K562 (cell line): ENCODE measurements at regions not wholly inside any gene's neighbourhood (a gene's known extent, or its start where the extent isn't known, plus 50 kb on each side); places are given as distances from the start of the nearest gene placed in this dataset.

Experiments
- ATF2 ChIP-seq: sonication (generic); formaldehyde crosslinking; IDR thresholded peaks from 2 replicates; pipeline ENCODE4 v1.8.1; 2022; ENCODE audit warnings: missing genetic modification reagents
- CHD7 ChIP-seq: fragments of 200-600 bp; sonication (generic); IDR thresholded peaks from one replicate; pipeline ENCODE4 v1.6.1; 2012; ENCODE audit warnings: mild to moderate bottlenecking, low read depth, low read length, inconsistent platforms
- EP300 ChIP-seq: IDR thresholded peaks from 2 replicates; pipeline ENCODE4 v1.6.1; 2012; ENCODE audit warnings: low read length, improper control_type of control experiment
- EP400 ChIP-seq: fragments of 450-650 bp; IDR thresholded peaks from 2 replicates; pipeline ENCODE4 v1.6.1; 2017; ENCODE audit warnings: antibody characterized with exemption, mild to moderate bottlenecking, moderate library complexity
- KAT2B ChIP-seq: IDR thresholded peaks from one replicate; pipeline ENCODE4 v1.6.1; 2012; ENCODE audit warnings: low read depth, mild to moderate bottlenecking, control low read depth, inconsistent platforms, low read length, moderate library complexity
- KLF1 ChIP-seq: fragments of 450-650 bp; IDR thresholded peaks from 2 replicates; pipeline ENCODE4 v1.6.1; 2016; ENCODE audit warnings: missing genetic modification characterization, missing compliant biosample characterization
- MECOM ChIP-seq: fragments of 250-450 bp; sonication (Bioruptor Pico); IDR thresholded peaks from 2 replicates; pipeline ENCODE4 v1.8.0; 2022; ENCODE audit warnings: inconsistent platforms
- SREBF2 ChIP-seq: sonication (generic); formaldehyde crosslinking; IDR thresholded peaks from 2 replicates; pipeline ENCODE4 v1.4.0; 2020; ENCODE audit warnings: mild to moderate bottlenecking, missing genetic modification reagents
- XRCC4 ChIP-seq: IDR thresholded peaks from one replicate; pipeline ENCODE4 v1.6.1; 2011; ENCODE audit not compliant: insufficient read depth, insufficient read length; ENCODE audit errors: extremely low read depth
- XRCC5 ChIP-seq: fragments of 200-400 bp; formaldehyde crosslinking; IDR thresholded peaks from 2 replicates; pipeline ENCODE4 v1.6.1; 2017; ENCODE audit warnings: low read depth, mild to moderate bottlenecking, low read length
- TF ChIP-seq, protein P1 (sequence below): fragments of 450-650 bp; IDR thresholded peaks from 2 replicates; pipeline ENCODE4 v1.6.1; 2017; ENCODE audit warnings: antibody characterized with exemption, mild to moderate bottlenecking

DNA sequence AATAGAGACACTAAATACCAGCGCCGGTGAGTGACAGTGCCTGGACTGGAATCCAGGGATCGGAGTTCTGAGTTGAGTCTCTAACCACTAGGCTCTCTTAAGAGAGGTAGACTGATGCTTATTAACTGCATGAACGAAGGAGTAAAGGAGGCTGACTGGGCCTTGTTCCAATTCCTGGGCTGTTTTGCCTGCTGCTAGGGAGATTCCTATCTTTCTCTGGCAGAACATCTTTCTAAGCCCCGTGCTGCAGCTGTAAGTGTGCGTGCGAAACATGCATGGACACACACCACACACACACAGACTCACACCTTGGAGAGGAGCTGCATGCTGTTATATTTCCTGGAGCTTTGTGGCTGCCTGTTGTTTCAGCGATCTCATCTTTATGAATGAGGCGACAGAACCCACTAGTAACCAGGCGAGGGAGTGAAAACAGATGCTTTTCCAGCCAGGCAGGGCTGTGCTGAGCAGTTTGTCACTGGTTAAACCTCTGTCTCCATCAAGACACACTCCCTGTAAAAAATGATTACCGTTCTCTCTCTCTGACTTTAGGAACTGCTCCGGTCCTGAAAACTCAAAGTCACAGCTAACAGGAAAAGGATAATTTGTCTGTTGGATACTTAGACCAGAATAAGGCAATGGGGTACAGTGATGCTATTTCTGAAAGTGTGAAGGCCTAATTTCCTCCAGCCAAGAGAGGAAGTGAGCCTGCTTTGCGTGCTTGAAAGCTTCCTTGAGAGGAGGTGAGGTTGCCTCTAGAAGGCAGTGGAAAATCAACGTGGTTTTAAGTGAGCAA is 157.4 kb upstream of the ZNF217 start (continued):
- TF ChIP-seq, protein P1, sequence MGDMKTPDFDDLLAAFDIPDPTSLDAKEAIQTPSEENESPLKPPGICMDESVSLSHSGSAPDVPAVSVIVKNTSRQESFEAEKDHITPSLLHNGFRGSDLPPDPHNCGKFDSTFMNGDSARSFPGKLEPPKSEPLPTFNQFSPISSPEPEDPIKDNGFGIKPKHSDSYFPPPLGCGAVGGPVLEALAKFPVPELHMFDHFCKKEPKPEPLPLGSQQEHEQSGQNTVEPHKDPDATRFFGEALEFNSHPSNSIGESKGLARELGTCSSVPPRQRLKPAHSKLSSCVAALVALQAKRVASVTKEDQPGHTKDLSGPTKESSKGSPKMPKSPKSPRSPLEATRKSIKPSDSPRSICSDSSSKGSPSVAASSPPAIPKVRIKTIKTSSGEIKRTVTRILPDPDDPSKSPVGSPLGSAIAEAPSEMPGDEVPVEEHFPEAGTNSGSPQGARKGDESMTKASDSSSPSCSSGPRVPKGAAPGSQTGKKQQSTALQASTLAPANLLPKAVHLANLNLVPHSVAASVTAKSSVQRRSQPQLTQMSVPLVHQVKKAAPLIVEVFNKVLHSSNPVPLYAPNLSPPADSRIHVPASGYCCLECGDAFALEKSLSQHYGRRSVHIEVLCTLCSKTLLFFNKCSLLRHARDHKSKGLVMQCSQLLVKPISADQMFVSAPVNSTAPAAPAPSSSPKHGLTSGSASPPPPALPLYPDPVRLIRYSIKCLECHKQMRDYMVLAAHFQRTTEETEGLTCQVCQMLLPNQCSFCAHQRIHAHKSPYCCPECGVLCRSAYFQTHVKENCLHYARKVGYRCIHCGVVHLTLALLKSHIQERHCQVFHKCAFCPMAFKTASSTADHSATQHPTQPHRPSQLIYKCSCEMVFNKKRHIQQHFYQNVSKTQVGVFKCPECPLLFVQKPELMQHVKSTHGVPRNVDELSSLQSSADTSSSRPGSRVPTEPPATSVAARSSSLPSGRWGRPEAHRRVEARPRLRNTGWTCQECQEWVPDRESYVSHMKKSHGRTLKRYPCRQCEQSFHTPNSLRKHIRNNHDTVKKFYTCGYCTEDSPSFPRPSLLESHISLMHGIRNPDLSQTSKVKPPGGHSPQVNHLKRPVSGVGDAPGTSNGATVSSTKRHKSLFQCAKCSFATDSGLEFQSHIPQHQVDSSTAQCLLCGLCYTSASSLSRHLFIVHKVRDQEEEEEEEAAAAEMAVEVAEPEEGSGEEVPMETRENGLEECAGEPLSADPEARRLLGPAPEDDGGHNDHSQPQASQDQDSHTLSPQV = peak; percentile 80
- TF ChIP-seq EP400 (no peak), XRCC4 (no peak), EP300 (no peak), KAT2B (no peak), XRCC5 (no peak), ATF2 (CRISPR knock-in tag) (no peak), MECOM (no peak), CHD7 (no peak), KLF1 (no peak), SREBF2 (no peak)
